ENCODE measurements at regions not wholly inside any gene's neighbourhood (a gene's known extent, or its start where the extent isn't known, plus 50 kb on each side); places are given as distances from the start of the nearest gene placed in this dataset.

- TF ChIP-seq CTCF (IDR thresholded peaks at IDR 0.05 in 4 of 5, conservative IDR thresholded peaks at IDR 0.05 in 1 of 5): no peak
- no peak for TF ChIP-seq POLR2A (IDR thresholded peaks at IDR 0.05)
Observed at GRCh38 chr5:103477678-103478077, 84.9 kb downstream of the NUDT12 start.

Measured in gastrocnemius medialis (tissue), 4 donors.